HEK293T (cell line): ENCODE measurements at regions not wholly inside any gene's neighbourhood (a gene's known extent, or its start where the extent isn't known, plus 50 kb on each side); places are given as distances from the start of the nearest gene placed in this dataset.
A peak's percentile ranks its signal among the peaks of the same experiment; 100 is the strongest.

Source experiments
- CTCF ChIA-PET: fragments of 350-600 bp; formaldehyde crosslinking; extraction: SDS; loops from one replicate; lab custom pipeline; 2021; ENCODE audit warnings: antibody characterized with exemption, inconsistent platforms; lab: Yijun Ruan, JAX
- POLR2A ChIA-PET: fragments of 350-600 bp; formaldehyde crosslinking; extraction: SDS; loops from one replicate; lab custom pipeline; 2020; ENCODE audit warnings: antibody characterized with exemption, inconsistent platforms; lab: Yijun Ruan, JAX
- DNase-seq: peaks from one replicate; pipeline ENCODE4 v3.0.0; 2012; ENCODE audit warnings: mixed read lengths; ENCODE audit errors: extremely low spot score
- ARNT ChIP-seq: fragments of 450-650 bp; IDR thresholded peaks from 2 replicates; pipeline ENCODE4 v1.6.1; 2017; ENCODE audit warnings: mild to moderate bottlenecking
- BHLHE40 ChIP-seq: fragments of 450-650 bp; IDR thresholded peaks from 2 replicates; pipeline ENCODE4 v1.6.1; 2016; ENCODE audit warnings: mild to moderate bottlenecking, moderate library complexity, borderline replicate concordance
- CTBP1 ChIP-seq: fragments of 450-650 bp; IDR thresholded peaks from 2 replicates; pipeline ENCODE4 v1.6.1; 2016; ENCODE audit warnings: borderline replicate concordance
- ELF4 ChIP-seq: fragments of 450-650 bp; IDR thresholded peaks from 2 replicates; pipeline ENCODE4 v1.6.1; 2017; ENCODE audit warnings: antibody characterized with exemption
- FOXA1 ChIP-seq: fragments of 450-650 bp; IDR thresholded peaks from 2 replicates; pipeline ENCODE4 v1.6.1; 2016; ENCODE audit warnings: mild to moderate bottlenecking
- FOXK2 ChIP-seq: fragments of 450-650 bp; IDR thresholded peaks from 2 replicates; pipeline ENCODE4 v1.6.1; 2016; ENCODE audit warnings: mild to moderate bottlenecking
- FOXM1 ChIP-seq: fragments of 450-650 bp; IDR thresholded peaks from 2 replicates; pipeline ENCODE4 v1.6.1; 2017; ENCODE audit warnings: mild to moderate bottlenecking, borderline replicate concordance
- HDGF ChIP-seq: fragments of 450-650 bp; IDR thresholded peaks from 2 replicates; pipeline ENCODE4 v1.6.1; 2017; ENCODE audit warnings: antibody characterized with exemption, borderline replicate concordance
- L3MBTL2 ChIP-seq: fragments of 450-650 bp; conservative IDR thresholded peaks from 2 replicates; pipeline ENCODE4 v1.6.1; 2016; ENCODE audit warnings: mild to moderate bottlenecking
- LEF1 ChIP-seq: fragments of 450-650 bp; IDR thresholded peaks from 2 replicates; pipeline ENCODE4 v1.6.1; 2017; ENCODE audit warnings: mild to moderate bottlenecking, borderline replicate concordance
- NFRKB ChIP-seq: fragments of 450-650 bp; IDR thresholded peaks from 2 replicates; pipeline ENCODE4 v1.6.1; 2016; ENCODE audit warnings: mild to moderate bottlenecking, moderate library complexity
- PKNOX1 ChIP-seq: fragments of 450-650 bp; IDR thresholded peaks from 2 replicates; pipeline ENCODE4 v1.6.1; 2016
- SP1 ChIP-seq: fragments of 450-650 bp; IDR thresholded peaks from 2 replicates; pipeline ENCODE4 v1.6.1; 2017
- SUZ12 ChIP-seq: fragments of 450-650 bp; IDR thresholded peaks from 2 replicates; pipeline ENCODE4 v1.6.1; 2016; ENCODE audit warnings: mild to moderate bottlenecking
- TARDBP ChIP-seq: fragments of 450-650 bp; IDR thresholded peaks from 2 replicates; pipeline ENCODE4 v1.6.1; 2016
- ZNF384 ChIP-seq: fragments of 450-650 bp; IDR thresholded peaks from 2 replicates; pipeline ENCODE4 v1.6.1; 2016

- TF ChIP-seq LEF1 = no peak
- no peak for TF ChIP-seq FOXM1
- no peak for TF ChIP-seq CTBP1
- TF ChIP-seq HDGF = no peak
- TF ChIP-seq BHLHE40 = no peak
- TF ChIP-seq FOXK2 = no peak
- TF ChIP-seq L3MBTL2 = no peak
- TF ChIP-seq ELF4 = no peak
- no peak for TF ChIP-seq TARDBP
- TF ChIP-seq FOXA1 = no peak
- no peak for TF ChIP-seq SP1
- no peak for TF ChIP-seq PKNOX1
- TF ChIP-seq ARNT = no peak
- no peak for TF ChIP-seq NFRKB
- ChIA-PET POLR2A (no interaction called here), CTCF (no interaction called here)
- no peak for DNase-seq
Observed at GRCh38 chr20:39698752-39699151, 736.6 kb downstream of the DHX35 start.

GRCh38 chr20:39691151-39691862, 729.2 kb downstream of the DHX35 start:
- POLR2A ChIA-PET = no interaction called here
- no peak for DNase-seq
- no peak for TF ChIP-seq PKNOX1
- TF ChIP-seq SUZ12 = no peak
- TF ChIP-seq SP1 = no peak
- TF ChIP-seq BHLHE40 = no peak
- TF ChIP-seq CTBP1 = no peak
- no peak for TF ChIP-seq TARDBP
- no peak for TF ChIP-seq LEF1
- no peak for TF ChIP-seq FOXM1
- TF ChIP-seq L3MBTL2 = no peak
- TF ChIP-seq HDGF = no peak
- TF ChIP-seq ZNF384 = no peak
- no peak for TF ChIP-seq FOXA1
- TF ChIP-seq FOXK2 = no peak
- CTCF ChIA-PET = no interaction called here

- DNase-seq = peak; percentile 16
- ChIA-PET CTCF (interaction anchor here (1.0 to 1.5 kb wide), 3 partner anchors 13 to 401 kb away, joined by 3 read pairs; no protein-coding TSS in a partner anchor), POLR2A (interaction anchor here (0.5 kb wide), 1 partner anchor 77 kb away, joined by 3 read pairs; no protein-coding TSS in a partner anchor)
- TF ChIP-seq NFRKB (no peak), LEF1 (no peak), CTBP1 (no peak), HDGF (no peak), L3MBTL2 (no peak), FOXK2 (no peak), ELF4 (no peak), PKNOX1 (no peak), ZNF384 (no peak), FOXA1 (no peak), SUZ12 (no peak), BHLHE40 (no peak), SP1 (no peak), FOXM1 (no peak), ARNT (no peak), TARDBP (no peak)
Observed at GRCh38 chr20:39676857-39677391, 714.8 kb downstream of the DHX35 start.

- CTCF ChIA-PET = interaction anchor here (1.0 to 1.5 kb wide), 3 partner anchors 12 to 400 kb away, joined by 3 read pairs; no protein-coding TSS in a partner anchor
- no peak for DNase-seq
- TF ChIP-seq SP1 (no peak), FOXK2 (no peak), PKNOX1 (no peak), FOXA1 (no peak), HDGF (no peak), TARDBP (no peak), ARNT (no peak), BHLHE40 (no peak), NFRKB (no peak), L3MBTL2 (no peak), CTBP1 (no peak)
- POLR2A ChIA-PET = interaction anchor here (0.5 kb wide), 1 partner anchor 78 kb away, joined by 3 read pairs; no protein-coding TSS in a partner anchor
Observed at GRCh38 chr20:39676241-39676640, 714.1 kb downstream of the DHX35 start.

GRCh38 chr20:39674842-39675241, 712.7 kb downstream of the DHX35 start:
- no peak for DNase-seq
- ChIA-PET CTCF (no interaction called here), POLR2A (no interaction called here)
- TF ChIP-seq FOXA1 = no peak
- TF ChIP-seq SUZ12 = no peak
- TF ChIP-seq FOXK2 = no peak
- TF ChIP-seq HDGF = no peak
- TF ChIP-seq TARDBP = no peak
- no peak for TF ChIP-seq ELF4
- no peak for TF ChIP-seq BHLHE40
